Ectodermal cell (in vitro differentiated cells): ENCODE measurements at regions not wholly inside any gene's neighbourhood (a gene's known extent, or its start where the extent isn't known, plus 50 kb on each side); places are given as distances from the start of the nearest gene placed in this dataset.

ENCODE experiments used
- H3K27ac ChIP-seq: 2 replicates; pipeline ENCODE4 v1.7.0; 2013; ENCODE audit warnings: mild to moderate bottlenecking, low read depth, low read length; ENCODE audit not compliant: insufficient read depth, poor library complexity, severe bottlenecking
- H3K27me3 ChIP-seq: 2 replicates; pipeline ENCODE4 v1.7.0; 2013; ENCODE audit warnings: mild to moderate bottlenecking, low read length; ENCODE audit not compliant: insufficient read depth, control insufficient read depth, poor library complexity, severe bottlenecking
- H3K36me3 ChIP-seq: one replicate; pipeline ENCODE4 v1.7.0; 2013; ENCODE audit warnings: low read length; ENCODE audit not compliant: control insufficient read depth, insufficient read depth
- H3K4me1 ChIP-seq: one replicate; pipeline ENCODE4 v1.7.0; 2013; ENCODE audit warnings: low read length; ENCODE audit not compliant: control insufficient read depth, insufficient read depth
- H3K4me3 ChIP-seq: 2 replicates; pipeline ENCODE4 v1.7.0; 2013; ENCODE audit warnings: low read depth, low read length, control low read depth; ENCODE audit not compliant: insufficient read depth
- H3K9me3 ChIP-seq: 2 replicates; pipeline ENCODE4 v1.7.0; 2013; ENCODE audit warnings: mild to moderate bottlenecking, low read length, moderate library complexity; ENCODE audit not compliant: control insufficient read depth
- WGBS, 2 experiments: methylation state at CpG; one replicate each; pipeline ENCODE4 v1.1.7; 2013; ENCODE audit warnings: missing lambda C conversion rate in 2 of 2; 5-methylcytosine and 5-hydroxymethylcytosine counted together

GRCh38 chr7:136348142-136348541, 371.0 kb upstream of the MTPN start:
- H3K4me1 ChIP-seq = no peaks in the 10 kb centered on the region
- H3K27me3 ChIP-seq = no peaks in the 10 kb centered on the region
- 83 to 89% methylated on average over 3 of the region's 3 CpGs for WGBS, 2 experiments
- H3K4me3 ChIP-seq = no peak overlapping the region
- H3K27ac ChIP-seq = no peak overlapping the region
- H3K36me3 ChIP-seq = no peaks in the 10 kb centered on the region
- no peaks in the 10 kb centered on the region for H3K9me3 ChIP-seq

- Histone ChIP-seq H3K9me3 (no peaks in the 10 kb centered on the region), H3K27ac (no peak overlapping the region), H3K27me3 (no peaks in the 10 kb centered on the region), H3K4me1 (no peaks in the 10 kb centered on the region), H3K36me3 (no peaks in the 10 kb centered on the region), H3K4me3 (no peak overlapping the region)
- 88 to 95% methylated on average over 1 of the region's 1 CpG for WGBS, 2 experiments
Measured at GRCh38 chr7:136347488-136347887, 370.3 kb upstream of the MTPN start.

GRCh38 chr7:136342251-136342650, 365.1 kb upstream of the MTPN start:
- H3K36me3 ChIP-seq = no peaks in the 10 kb centered on the region
- no peaks in the 10 kb centered on the region for H3K27me3 ChIP-seq
- no peaks in the 10 kb centered on the region for H3K4me1 ChIP-seq
- no peak overlapping the region for H3K4me3 ChIP-seq
- H3K9me3 ChIP-seq = no peaks in the 10 kb centered on the region
- H3K27ac ChIP-seq = no peak overlapping the region

GRCh38 chr7:136339464-136339863, 362.3 kb upstream of the MTPN start:
- H3K27ac ChIP-seq = no peak overlapping the region
- H3K4me1 ChIP-seq = no peaks in the 10 kb centered on the region

GRCh38 chr7:136336932-136337331, 359.8 kb upstream of the MTPN start:
- Histone ChIP-seq H3K27ac (no peak overlapping the region), H3K36me3 (no peaks in the 10 kb centered on the region), H3K9me3 (no peaks in the 10 kb centered on the region)

More at GRCh38 chr7:136339464-136339863, 362.3 kb upstream of the MTPN start:
- H3K9me3 ChIP-seq = no peaks in the 10 kb centered on the region
- no peaks in the 10 kb centered on the region for H3K27me3 ChIP-seq
- no peaks in the 10 kb centered on the region for H3K36me3 ChIP-seq
- H3K4me3 ChIP-seq = no peak overlapping the region

GRCh38 chr7:136333636-136334035, 356.5 kb upstream of the MTPN start:
- no peak overlapping the region for H3K4me3 ChIP-seq
- no peaks in the 10 kb centered on the region for H3K9me3 ChIP-seq
- H3K4me1 ChIP-seq = no peaks in the 10 kb centered on the region
- H3K27ac ChIP-seq = no peak overlapping the region
- WGBS, 2 experiments = 90 to 93% methylated on average over 2 of the region's 2 CpGs
- H3K36me3 ChIP-seq = no peaks in the 10 kb centered on the region
- H3K27me3 ChIP-seq = no peaks in the 10 kb centered on the region

More at GRCh38 chr7:136336932-136337331, 359.8 kb upstream of the MTPN start:
- WGBS, 2 experiments = 70 to 83% methylated on average over 1 to 2 of the region's 2 CpGs
- Histone ChIP-seq H3K27me3 (no peaks in the 10 kb centered on the region), H3K4me3 (no peak overlapping the region), H3K4me1 (no peaks in the 10 kb centered on the region)

GRCh38 chr7:136326045-136326609, 349.0 kb upstream of the MTPN start:
- H3K36me3 ChIP-seq = no peaks in the 10 kb centered on the region
- H3K4me1 ChIP-seq = no peaks in the 10 kb centered on the region
- H3K27ac ChIP-seq = no peak overlapping the region
- H3K27me3 ChIP-seq = no peaks in the 10 kb centered on the region
- 85 to 89% methylated on average over 4 of the region's 4 CpGs for WGBS, 2 experiments
- H3K4me3 ChIP-seq = no peak overlapping the region
- H3K9me3 ChIP-seq = no peaks in the 10 kb centered on the region

- no peaks in the 10 kb centered on the region for H3K27me3 ChIP-seq
- H3K4me1 ChIP-seq = no peaks in the 10 kb centered on the region
- H3K9me3 ChIP-seq = no peaks in the 10 kb centered on the region
- H3K4me3 ChIP-seq = no peak overlapping the region
- 94 to 100% methylated on average over 1 of the region's 2 CpGs for WGBS, 2 experiments
- no peaks in the 10 kb centered on the region for H3K36me3 ChIP-seq
- H3K27ac ChIP-seq = no peak overlapping the region
Measured at GRCh38 chr7:136325578-136325977, 348.4 kb upstream of the MTPN start.

GRCh38 chr7:136325027-136325426, 347.9 kb upstream of the MTPN start:
- WGBS, 2 experiments = 89 to 93% methylated on average over 1 of the region's 2 CpGs
- H3K36me3 ChIP-seq = no peaks in the 10 kb centered on the region
- H3K4me1 ChIP-seq = no peaks in the 10 kb centered on the region
- no peaks in the 10 kb centered on the region for H3K9me3 ChIP-seq
- no peak overlapping the region for H3K27ac ChIP-seq
- no peaks in the 10 kb centered on the region for H3K27me3 ChIP-seq
- H3K4me3 ChIP-seq = no peak overlapping the region

GRCh38 chr7:136324073-136324704, 347.0 kb upstream of the MTPN start:
- Histone ChIP-seq H3K27me3 (no peaks in the 10 kb centered on the region), H3K36me3 (no peaks in the 10 kb centered on the region), H3K4me3 (no peak overlapping the region), H3K27ac (no peak overlapping the region), H3K4me1 (no peaks in the 10 kb centered on the region), H3K9me3 (no peaks in the 10 kb centered on the region)
- 88 to 93% methylated on average over 4 of the region's 4 CpGs for WGBS, 2 experiments
